Endothelial cell of umbilical vein (primary cell): ENCODE measurements at regions not wholly inside any gene's neighbourhood (a gene's known extent, or its start where the extent isn't known, plus 50 kb on each side); places are given as distances from the start of the nearest gene placed in this dataset.

Source experiments
- BruUV-seq: library from RNA; stranded (reverse); fragments of 400-500 nt; replicated peaks from 2 replicates; lab custom pipeline; 2021; lab: Mats Ljungman, UMichigan
- CTCF ChIA-PET: fragments of 300-600, 350-600 bp; sonication (Branson Sonifier 250); formaldehyde crosslinking; loops from one replicate; lab custom pipeline; 2021; ENCODE audit warnings: antibody characterized with exemption, inconsistent platforms; lab: Charles Lee
- POLR2A ChIA-PET: fragments of 300-600, 350-600 bp; sonication (Branson Sonifier 250); formaldehyde crosslinking; loops from one replicate; lab custom pipeline; 2021; ENCODE audit warnings: antibody characterized with exemption, inconsistent platforms; lab: Charles Lee
- DNase-seq: peaks from one replicate; pipeline ENCODE4 v3.0.0-alpha.2; 2011; ENCODE audit warnings: low read depth, low spot score
- FAIRE-seq: peaks from 2 replicates; lab custom pipeline; 2011; peaks lifted over from hg19 to GRCh38; lab: Jason Lieb, UNC
- H2AFZ ChIP-seq: 2 replicates; pipeline ENCODE4 v1.6.0; 2012; ENCODE audit warnings: low read depth, low read length, control low read depth, inconsistent platforms
- H3K27ac ChIP-seq: 2 replicates; pipeline ENCODE4 v1.5.1; 2011; ENCODE audit warnings: low read depth, mild to moderate bottlenecking, control low read depth, low read length, moderate library complexity; ENCODE audit not compliant: insufficient read depth
- H3K27me3 ChIP-seq, 2 experiments: 2 replicates each; pipeline versions ENCODE4 v1.6.0 to v1.6.1; 2011; ENCODE audit warnings: low read length in 2 of 2, mixed read lengths in 1 of 2; ENCODE audit not compliant: control insufficient read depth in 2 of 2, insufficient read depth in 2 of 2
- H3K36me3 ChIP-seq, 2 experiments: 2 replicates in 1 of 2; 3 replicates in 1 of 2; pipeline ENCODE4 v1.5.1; 2011; ENCODE audit warnings: low read length in 2 of 2, mild to moderate bottlenecking in 1 of 2, moderate library complexity in 1 of 2; ENCODE audit not compliant: control insufficient read depth in 2 of 2, insufficient read depth in 2 of 2; ENCODE audit errors: extremely low read depth in 1 of 2
- H3K4me1 ChIP-seq: 3 replicates; pipeline ENCODE4 v1.5.1; 2011; ENCODE audit warnings: mild to moderate bottlenecking, low read length; ENCODE audit not compliant: control insufficient read depth, insufficient read depth; ENCODE audit errors: extremely low read depth
- H3K4me2 ChIP-seq: 2 replicates; pipeline ENCODE4 v1.6.1; 2011; ENCODE audit warnings: low read length, control low read depth, mixed read lengths; ENCODE audit not compliant: insufficient read depth
- H3K4me3 ChIP-seq, 3 experiments: fragments of 200-600 bp in 1 of 3; sonication (generic), shearing (Covaris generic) in 1 of 3; replicated peaks in 1 of 3; 2 replicates each; pipeline ENCODE4 v1.5.1; 2011 to 2016; ENCODE audit warnings: control low read depth in 3 of 3, low read length in 3 of 3, mild to moderate bottlenecking in 2 of 3, inconsistent platforms in 1 of 3, low read depth in 1 of 3, moderate library complexity in 1 of 3; ENCODE audit not compliant: insufficient read depth in 1 of 3
- H3K79me2 ChIP-seq: 2 replicates; pipeline ENCODE4 v1.6.0; 2012; ENCODE audit warnings: low read length, inconsistent platforms; ENCODE audit not compliant: control insufficient read depth, insufficient read depth
- H3K9ac ChIP-seq: replicated peaks from 2 replicates; pipeline ENCODE3; 2011; ENCODE audit warnings: low read length, control low read depth; ENCODE audit not compliant: insufficient read depth; ENCODE audit errors: extremely low read depth
- H3K9me1 ChIP-seq: replicated peaks from 3 replicates; pipeline ENCODE4 v1.6.0; 2011; ENCODE audit warnings: mild to moderate bottlenecking, low read length; ENCODE audit not compliant: control insufficient read depth, insufficient read depth; ENCODE audit errors: extremely low read depth
- H3K9me3 ChIP-seq: replicated peaks from 2 replicates; pipeline ENCODE4 v1.5.1; 2012; ENCODE audit warnings: low read length, inconsistent platforms; ENCODE audit not compliant: control insufficient read depth, insufficient read depth
- H4K20me1 ChIP-seq: replicated peaks from 2 replicates; pipeline ENCODE3; 2011; ENCODE audit warnings: mild to moderate bottlenecking, low read length; ENCODE audit not compliant: control insufficient read depth, insufficient read depth; ENCODE audit errors: extremely low read depth
- EZH2 ChIP-seq: IDR thresholded peaks from 2 replicates; pipeline ENCODE4 v1.6.1; 2012; ENCODE audit warnings: borderline replicate concordance, low read depth, mild to moderate bottlenecking, moderate library complexity, low read length, inconsistent platforms; ENCODE audit not compliant: severe bottlenecking
- GATA2 ChIP-seq: IDR thresholded peaks from 2 replicates; pipeline ENCODE4 v1.7.0; 2011; ENCODE audit warnings: low read depth, mild to moderate bottlenecking, moderate library complexity, mixed read lengths, low read length; ENCODE audit not compliant: insufficient read length, insufficient read depth
- JUN ChIP-seq: IDR thresholded peaks from 2 replicates; pipeline ENCODE4 v1.6.1; 2011; ENCODE audit warnings: borderline replicate concordance, low read depth; ENCODE audit not compliant: insufficient read length, insufficient read depth
- POLR2A ChIP-seq: IDR thresholded peaks from 2 replicates; pipeline ENCODE4 v1.6.1; 2012; ENCODE audit warnings: low read depth, mild to moderate bottlenecking, control low read depth, low read length
- dilution Hi-C: fragments of 300-500 bp; cut with MboI; formaldehyde crosslinking; loops from one replicate; pipeline ENCODE4 v1.15.0; 2019; ENCODE audit warnings: low sequenced_read_pairs; ENCODE audit not compliant: extremely low pct_ligation_motif_present
- intact Hi-C: fragments of 100-400 bp; cut with micrococcal nuclease; formaldehyde crosslinking; loops from one replicate; pipeline ENCODE4 v1.10.0; 2022
- TF ChIP-seq, protein P1 (sequence below), 2 donors: IDR thresholded peaks; 1 replicate in 1 of 2; 2 replicates in 1 of 2; pipeline ENCODE4 v1.5.1; 2011; ENCODE audit warnings: low read length in 2 of 2, mild to moderate bottlenecking in 2 of 2, moderate library complexity in 2 of 2, control low read depth in 1 of 2, inconsistent platforms in 1 of 2, low read depth in 1 of 2; ENCODE audit not compliant: insufficient read depth in 1 of 2; ENCODE audit errors: extremely low read depth in 1 of 2
- TF ChIP-seq, protein P2 (sequence below): IDR thresholded peaks from 2 replicates; pipeline ENCODE4 v1.6.1; 2011; ENCODE audit not compliant: insufficient read depth, insufficient read length

DNA sequence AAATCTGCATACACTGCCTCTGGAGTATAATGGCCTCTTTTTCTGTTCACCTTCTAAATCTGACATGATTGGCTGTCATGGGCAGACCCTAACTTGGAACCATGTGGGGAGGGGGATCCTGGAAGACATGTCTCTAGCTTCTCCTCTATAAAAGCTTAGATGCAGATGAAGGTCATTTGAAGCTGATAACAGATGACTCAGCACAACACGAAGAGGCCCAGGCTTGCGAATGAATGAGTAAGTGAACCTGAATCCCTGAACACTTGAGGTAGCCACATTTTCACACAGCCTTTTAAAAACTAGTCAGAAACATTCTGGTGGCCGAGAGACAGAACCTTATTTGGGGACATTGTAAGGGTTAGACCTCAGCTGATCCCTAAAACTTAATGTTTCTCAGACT, 282.6 kb downstream of the ELAVL2 start:
- H3K27me3 ChIP-seq: no peaks in the 10 kb centered on the region
- no peak overlapping the region for H3K4me2 ChIP-seq
- no peak overlapping the region for H3K4me3 ChIP-seq
- DNase-seq: no peak
- H2AFZ ChIP-seq: no peak overlapping the region
- intact Hi-C loops: no loop called here
- no peaks in the 10 kb centered on the region for H3K9me3 ChIP-seq
- no peaks in the 10 kb centered on the region for H3K4me1 ChIP-seq
- H4K20me1 ChIP-seq: no peaks in the 10 kb centered on the region
- ChIA-PET POLR2A (no interaction called here), CTCF (interaction anchor here (0.8 kb wide), 1 partner anchor 14 kb away, joined by 3 read pairs; no protein-coding TSS in a partner anchor)
- TF ChIP-seq, protein P1, sequence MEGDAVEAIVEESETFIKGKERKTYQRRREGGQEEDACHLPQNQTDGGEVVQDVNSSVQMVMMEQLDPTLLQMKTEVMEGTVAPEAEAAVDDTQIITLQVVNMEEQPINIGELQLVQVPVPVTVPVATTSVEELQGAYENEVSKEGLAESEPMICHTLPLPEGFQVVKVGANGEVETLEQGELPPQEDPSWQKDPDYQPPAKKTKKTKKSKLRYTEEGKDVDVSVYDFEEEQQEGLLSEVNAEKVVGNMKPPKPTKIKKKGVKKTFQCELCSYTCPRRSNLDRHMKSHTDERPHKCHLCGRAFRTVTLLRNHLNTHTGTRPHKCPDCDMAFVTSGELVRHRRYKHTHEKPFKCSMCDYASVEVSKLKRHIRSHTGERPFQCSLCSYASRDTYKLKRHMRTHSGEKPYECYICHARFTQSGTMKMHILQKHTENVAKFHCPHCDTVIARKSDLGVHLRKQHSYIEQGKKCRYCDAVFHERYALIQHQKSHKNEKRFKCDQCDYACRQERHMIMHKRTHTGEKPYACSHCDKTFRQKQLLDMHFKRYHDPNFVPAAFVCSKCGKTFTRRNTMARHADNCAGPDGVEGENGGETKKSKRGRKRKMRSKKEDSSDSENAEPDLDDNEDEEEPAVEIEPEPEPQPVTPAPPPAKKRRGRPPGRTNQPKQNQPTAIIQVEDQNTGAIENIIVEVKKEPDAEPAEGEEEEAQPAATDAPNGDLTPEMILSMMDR (IDR thresholded peaks at IDR 0.05; ENCODE audit: extremely low read depth in 1 of 2, insufficient read depth in 1 of 2, low read depth in 1 of 2, low read length in 2 of 2): no peak
- TF ChIP-seq JUN (no peak), GATA2 (no peak), POLR2A (no peak), EZH2 (no peak)
- TF ChIP-seq, protein P2, sequence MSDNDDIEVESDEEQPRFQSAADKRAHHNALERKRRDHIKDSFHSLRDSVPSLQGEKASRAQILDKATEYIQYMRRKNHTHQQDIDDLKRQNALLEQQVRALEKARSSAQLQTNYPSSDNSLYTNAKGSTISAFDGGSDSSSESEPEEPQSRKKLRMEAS: no peak
- dilution Hi-C loops: no loop called here
- BruUV-seq: no TSS peak
- H3K27ac ChIP-seq: no peak overlapping the region
- no peaks in the 10 kb centered on the region for H3K9me1 ChIP-seq
- no peak overlapping the region for H3K9ac ChIP-seq
- no peaks in the 10 kb centered on the region for H3K36me3 ChIP-seq
- FAIRE-seq: no peak
- H3K79me2 ChIP-seq: no peaks in the 10 kb centered on the region

DNA sequence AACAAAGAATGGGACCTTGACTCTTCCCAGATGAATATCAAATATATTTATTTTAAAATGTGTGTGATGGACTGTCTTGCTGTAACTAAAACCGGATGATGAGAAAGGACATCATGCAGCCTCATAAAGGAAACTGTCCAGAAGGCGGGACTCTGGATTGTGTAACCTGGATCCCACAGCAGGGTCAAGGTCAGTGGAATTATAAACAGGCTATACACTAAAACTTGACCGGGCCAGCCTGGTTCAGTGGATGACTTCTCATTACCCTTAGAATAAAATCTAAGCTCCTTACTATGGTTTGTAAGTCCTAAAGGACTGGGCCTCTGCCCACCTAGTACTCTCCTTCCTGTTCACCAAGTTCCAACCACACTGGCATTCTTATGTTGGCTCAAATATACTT, 280.3 kb downstream of the ELAVL2 start:
- Histone ChIP-seq H3K4me2 (no peak overlapping the region), H3K27me3 (no peaks in the 10 kb centered on the region), H3K79me2 (no peaks in the 10 kb centered on the region), H3K9me3 (no peaks in the 10 kb centered on the region), H2AFZ (no peak overlapping the region), H4K20me1 (no peaks in the 10 kb centered on the region), H3K4me3 (no peak overlapping the region), H3K4me1 (no peaks in the 10 kb centered on the region), H3K9ac (no peak overlapping the region), H3K36me3 (no peaks in the 10 kb centered on the region), H3K9me1 (no peaks in the 10 kb centered on the region), H3K27ac (no peak overlapping the region)
- intact Hi-C loops (no loop called here), dilution Hi-C loops (no loop called here)
- FAIRE-seq (no peak), DNase-seq (no peak)
- CTCF ChIA-PET: no interaction called here
- TF ChIP-seq GATA2: no peak
- TF ChIP-seq POLR2A: no peak
- BruUV-seq: no TSS peak
- POLR2A ChIA-PET: no interaction called here
